Endothelial cell (in vitro differentiated cells): ENCODE measurements at regions not wholly inside any gene's neighbourhood (a gene's known extent, or its start where the extent isn't known, plus 50 kb on each side); places are given as distances from the start of the nearest gene placed in this dataset.

ENCODE experiments used
- DNase-seq: peaks from one replicate; pipeline ENCODE4 v3.0.0; 2021; ENCODE audit warnings: low spot score
- H3K27ac Mint-ChIP-seq: one replicate; pipeline ENCODE4 v1.8.0; 2021; ENCODE audit warnings: mixed read lengths, inconsistent platforms; ENCODE audit not compliant: unreplicated experiment
- H3K27me3 Mint-ChIP-seq: one replicate; pipeline ENCODE4 v1.8.0; 2021; ENCODE audit warnings: mild to moderate bottlenecking, moderate library complexity, mixed read lengths, inconsistent platforms; ENCODE audit not compliant: unreplicated experiment
- H3K36me3 Mint-ChIP-seq: one replicate; pipeline ENCODE4 v1.8.0; 2021; ENCODE audit warnings: mild to moderate bottlenecking, low read depth, mixed read lengths, inconsistent platforms; ENCODE audit not compliant: unreplicated experiment
- H3K4me1 Mint-ChIP-seq: one replicate; pipeline ENCODE4 v1.8.0; 2021; ENCODE audit warnings: mild to moderate bottlenecking, mixed read lengths, inconsistent platforms; ENCODE audit not compliant: unreplicated experiment
- H3K4me3 Mint-ChIP-seq: one replicate; pipeline ENCODE4 v1.8.0; 2021; ENCODE audit warnings: mild to moderate bottlenecking, mixed read lengths, inconsistent platforms; ENCODE audit not compliant: unreplicated experiment
- H3K9me3 Mint-ChIP-seq: one replicate; pipeline ENCODE4 v1.8.0; 2021; ENCODE audit warnings: mixed read lengths, inconsistent platforms; ENCODE audit not compliant: unreplicated experiment
- CTCF ChIP-seq: fragments of 200-600 bp; sonication (generic); IDR thresholded peaks from one replicate; pipeline ENCODE4 v1.5.0; 2021; ENCODE audit warnings: antibody characterized with exemption; ENCODE audit not compliant: unreplicated experiment

- no peak for TF ChIP-seq CTCF
- Mint-ChIP-seq H3K4me1 (peaks cover 6% of the 10 kb centered on the region), H3K27ac (no peak overlapping the region), H3K27me3 (no peaks in the 10 kb centered on the region), H3K9me3 (no peaks in the 10 kb centered on the region), H3K4me3 (no peak overlapping the region), H3K36me3 (no peaks in the 10 kb centered on the region)
- DNase-seq = no peak
These were observed 119.7 kb downstream of the SST start for GRCh38 chr3:187550446-187550845.

GRCh38 chr3:187545366-187545765 lies 124.8 kb downstream of the SST start:
- no peak overlapping the region for H3K4me3 Mint-ChIP-seq
- no peak for TF ChIP-seq CTCF

GRCh38 chr3:187544326-187544725 lies 125.9 kb downstream of the SST start:
- DNase-seq = no peak
- no peaks in the 10 kb centered on the region for H3K9me3 Mint-ChIP-seq
- H3K4me3 Mint-ChIP-seq = no peak overlapping the region
- H3K27ac Mint-ChIP-seq = no peak overlapping the region
- no peak for TF ChIP-seq CTCF
- H3K36me3 Mint-ChIP-seq = no peaks in the 10 kb centered on the region
- no peaks in the 10 kb centered on the region for H3K4me1 Mint-ChIP-seq
- H3K27me3 Mint-ChIP-seq = no peaks in the 10 kb centered on the region

More at GRCh38 chr3:187545366-187545765, 124.8 kb downstream of the SST start:
- no peak overlapping the region for H3K27ac Mint-ChIP-seq
- H3K36me3 Mint-ChIP-seq = no peaks in the 10 kb centered on the region
- H3K4me1 Mint-ChIP-seq = no peaks in the 10 kb centered on the region
- DNase-seq = no peak
- no peaks in the 10 kb centered on the region for H3K9me3 Mint-ChIP-seq
- no peaks in the 10 kb centered on the region for H3K27me3 Mint-ChIP-seq

- DNase-seq = no peak
- no peak for TF ChIP-seq CTCF
- no peak overlapping the region for H3K4me3 Mint-ChIP-seq
- H3K27ac Mint-ChIP-seq = no peak overlapping the region
- H3K27me3 Mint-ChIP-seq = no peaks in the 10 kb centered on the region
- H3K36me3 Mint-ChIP-seq = no peaks in the 10 kb centered on the region
- H3K9me3 Mint-ChIP-seq = no peaks in the 10 kb centered on the region
- no peaks in the 10 kb centered on the region for H3K4me1 Mint-ChIP-seq
These were observed 129.3 kb downstream of the SST start for GRCh38 chr3:187540847-187541246.

- no peaks in the 10 kb centered on the region for H3K9me3 Mint-ChIP-seq
- no peaks in the 10 kb centered on the region for H3K4me1 Mint-ChIP-seq
- no peak overlapping the region for H3K27ac Mint-ChIP-seq
- DNase-seq = no peak
- TF ChIP-seq CTCF = no peak
- H3K4me3 Mint-ChIP-seq = no peak overlapping the region
- no peaks in the 10 kb centered on the region for H3K27me3 Mint-ChIP-seq
- no peaks in the 10 kb centered on the region for H3K36me3 Mint-ChIP-seq
These were observed 134.0 kb downstream of the SST start for GRCh38 chr3:187536185-187536584.
